Globus pallidus (tissue), 1 donor: ENCODE measurements at regions not wholly inside any gene's neighbourhood (a gene's known extent, or its start where the extent isn't known, plus 50 kb on each side); places are given as distances from the start of the nearest gene placed in this dataset.

Source experiments
- DNase-seq: peaks from one replicate; pipeline ENCODE4 v3.0.0-alpha.2; 2015; ENCODE audit warnings: low spot score

DNA sequence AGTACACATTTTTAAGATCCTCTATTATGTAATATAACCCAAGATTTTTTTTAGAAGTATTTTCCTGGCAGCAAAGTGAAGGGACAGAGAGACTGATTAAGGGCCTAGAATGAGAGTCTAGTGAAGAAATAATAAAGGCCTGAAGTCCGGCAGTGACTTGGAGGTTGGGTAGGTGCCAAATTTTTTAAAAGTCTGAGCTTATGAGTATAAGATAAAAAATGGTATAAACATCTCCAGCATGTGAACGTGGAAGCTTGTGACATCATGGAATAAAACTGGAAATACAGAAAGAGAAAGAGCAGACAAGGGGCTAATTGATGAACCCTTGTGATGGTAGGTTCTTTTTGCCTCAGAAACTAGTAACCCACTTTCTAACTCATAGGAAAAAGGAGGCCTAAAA, 174.6 kb downstream of the SUCLA2 start:
- DNase-seq: no peak

DNA sequence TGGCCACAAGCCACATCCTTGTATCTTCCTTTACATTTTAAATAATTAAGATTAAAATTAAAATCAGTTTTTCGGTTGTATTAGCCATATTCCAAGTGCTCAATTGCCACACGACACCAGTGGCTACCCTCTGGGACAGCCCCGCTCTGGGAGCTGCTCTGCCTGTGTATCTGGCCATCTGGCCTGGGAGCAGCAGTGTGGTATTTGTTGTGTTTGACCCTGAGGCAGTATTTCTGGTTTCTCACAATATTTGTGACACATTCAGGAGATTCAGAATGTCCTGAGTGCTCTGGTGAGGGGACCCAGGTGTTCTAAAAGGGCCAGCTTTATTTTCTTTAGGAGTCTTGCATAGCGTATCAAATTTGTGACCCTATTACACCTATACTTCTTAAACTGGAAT, 179.0 kb downstream of the SUCLA2 start:
- DNase-seq: no peak

DNA sequence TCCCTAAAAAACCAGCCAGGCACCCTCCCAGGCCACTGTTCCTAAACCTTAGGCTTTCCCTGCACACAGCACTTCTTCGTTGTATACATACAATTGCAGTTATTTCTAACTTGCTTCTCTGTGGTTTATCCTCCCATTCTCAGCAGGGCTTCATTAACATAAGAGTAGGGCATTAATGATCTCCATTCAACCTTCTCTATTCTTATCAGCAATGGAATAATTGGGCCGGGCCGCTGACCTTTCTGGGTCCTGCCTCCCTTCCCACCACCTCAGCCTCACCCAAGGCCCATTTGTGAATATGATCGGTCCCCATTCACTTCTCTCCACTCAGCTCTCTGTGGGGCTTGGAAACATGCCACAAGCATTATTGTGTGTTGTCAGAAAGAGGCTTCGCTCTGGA, 184.2 kb downstream of the SUCLA2 start:
- no peak for DNase-seq

DNA sequence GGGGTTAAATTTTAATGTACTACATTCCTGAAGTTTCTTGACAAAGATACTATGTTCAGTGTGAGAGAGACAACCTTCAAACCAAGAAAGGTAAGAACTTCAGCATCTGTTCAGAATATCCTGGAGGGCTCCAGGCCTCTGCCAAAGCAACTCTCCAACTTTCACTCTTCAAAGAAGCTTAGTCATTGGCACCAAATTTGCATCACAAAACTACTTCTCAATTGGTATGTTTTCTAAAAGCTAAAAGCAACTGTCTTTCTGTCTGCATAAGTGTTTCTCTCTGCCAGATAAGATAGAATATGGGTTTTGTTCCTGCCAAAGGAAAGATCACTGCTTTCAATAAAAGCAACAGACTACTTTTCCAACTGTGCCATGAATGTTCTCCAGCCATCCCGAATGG, 187.4 kb downstream of the SUCLA2 start:
- no peak for DNase-seq

DNA sequence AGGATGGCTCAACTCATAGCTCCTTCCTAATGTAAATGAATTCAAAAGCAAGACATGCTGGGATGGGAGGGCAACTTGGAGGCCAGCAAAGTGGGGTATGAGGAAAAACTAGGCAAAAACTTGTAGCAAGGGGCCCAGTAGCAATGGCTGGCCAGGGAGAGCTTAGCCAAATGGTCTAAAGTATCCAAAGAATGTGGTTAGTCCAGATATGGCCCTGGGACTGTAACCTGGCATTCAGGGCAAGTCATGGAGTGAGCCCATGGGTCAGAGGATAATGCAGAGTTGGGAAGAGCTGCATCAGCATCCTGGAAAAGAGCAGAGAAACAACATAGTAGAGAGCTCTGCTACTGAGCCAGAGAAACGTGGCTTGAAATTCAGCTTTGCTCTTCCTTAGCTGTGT, 191.7 kb downstream of the SUCLA2 start:
- DNase-seq: no peak

DNA sequence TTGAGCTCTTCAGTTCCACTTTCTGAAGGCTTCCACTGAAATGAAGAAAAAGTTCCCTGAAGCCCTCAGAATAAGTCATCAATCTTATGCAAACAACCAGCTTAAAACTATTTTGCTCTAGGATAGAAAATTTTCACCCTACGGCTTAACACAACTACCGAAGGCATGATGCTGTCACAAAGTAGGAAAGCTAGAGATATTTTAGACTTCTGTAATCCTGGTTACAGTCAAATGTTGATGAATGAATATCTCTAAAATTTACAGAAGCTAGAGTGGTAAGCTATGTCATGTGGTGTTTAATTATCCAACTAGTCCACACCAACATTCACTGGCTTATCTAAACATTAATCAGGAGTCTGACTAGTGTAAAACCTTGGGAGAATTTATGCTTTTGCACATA, 197.9 kb downstream of the SUCLA2 start:
- no peak for DNase-seq

DNA sequence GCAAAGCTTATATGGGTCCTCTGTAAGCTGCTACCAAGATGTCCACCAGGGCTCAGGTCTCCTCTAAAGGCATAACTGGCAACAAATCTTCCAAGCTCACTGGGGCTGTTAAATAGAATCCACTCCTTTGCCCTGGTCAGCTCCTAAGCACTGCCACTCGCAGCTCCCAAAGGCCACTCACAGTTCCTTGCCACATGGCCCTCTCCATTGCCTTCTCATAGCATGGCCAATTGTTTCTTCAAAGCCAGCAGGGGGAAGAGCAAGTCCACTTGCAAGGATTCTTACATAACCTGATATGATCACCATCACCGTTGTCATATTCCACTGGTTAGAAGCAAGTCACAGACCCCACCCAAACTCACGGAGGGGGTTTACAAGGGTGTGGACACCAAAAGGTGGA, 199.5 kb downstream of the SUCLA2 start:
- no peak for DNase-seq

DNA sequence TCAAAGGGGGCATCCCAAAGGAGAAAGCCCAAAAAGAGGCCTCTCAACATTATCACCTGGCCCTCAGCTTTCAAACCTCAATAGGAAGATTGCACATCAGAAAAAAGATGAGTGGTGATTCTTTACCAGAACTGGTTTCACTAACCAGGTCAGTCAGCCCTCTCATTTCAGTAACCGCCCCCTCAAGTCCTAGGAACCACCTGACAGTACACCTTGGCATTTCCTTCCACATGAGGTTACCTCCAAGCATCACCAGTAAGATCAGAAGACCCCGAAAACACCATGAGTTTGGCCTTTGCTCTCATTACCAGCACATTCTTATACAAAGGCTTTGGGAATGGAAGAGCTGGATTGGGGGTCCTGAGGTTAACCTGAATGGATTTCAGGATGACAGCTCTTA, 200.5 kb downstream of the SUCLA2 start:
- DNase-seq: no peak

DNA sequence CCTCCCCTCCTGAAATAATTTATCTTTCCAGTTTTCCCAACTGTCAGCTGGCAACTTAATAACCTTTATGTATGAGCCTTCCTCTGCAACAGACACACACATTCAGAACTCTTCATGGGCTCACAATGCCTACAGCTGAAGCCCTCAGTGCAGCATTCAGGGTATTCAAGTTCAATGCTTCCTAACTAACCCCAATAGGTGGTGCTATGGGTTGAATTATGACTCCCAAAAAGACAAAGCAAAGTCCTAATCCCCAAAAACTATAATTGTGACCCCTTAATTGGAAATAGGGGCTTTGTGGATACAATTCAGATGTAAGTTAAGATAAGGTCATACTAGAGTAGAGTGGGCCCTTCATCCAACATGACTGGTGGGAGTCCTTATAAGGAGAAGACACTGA, 202.2 kb downstream of the SUCLA2 start:
- no peak for DNase-seq

DNA sequence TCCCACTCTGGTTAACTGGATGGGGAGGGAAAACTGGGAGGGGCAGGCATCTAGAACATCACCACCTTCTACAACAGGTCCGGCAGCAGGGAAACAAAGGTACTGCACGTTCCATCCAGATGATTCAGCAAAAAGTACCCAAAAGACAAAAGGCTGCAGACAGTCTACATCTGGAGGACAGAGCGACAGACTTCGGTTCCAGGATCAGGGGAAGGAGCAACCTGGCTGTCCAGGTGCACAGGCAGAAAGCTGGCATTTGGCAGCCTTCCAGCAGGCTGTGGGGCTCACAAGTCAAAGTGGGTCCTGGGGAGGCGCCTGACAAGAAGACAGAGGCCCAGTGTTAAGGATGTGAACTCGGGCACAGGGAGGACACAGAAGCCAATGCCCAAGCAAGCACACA, 202.9 kb downstream of the SUCLA2 start:
- no peak for DNase-seq

DNA sequence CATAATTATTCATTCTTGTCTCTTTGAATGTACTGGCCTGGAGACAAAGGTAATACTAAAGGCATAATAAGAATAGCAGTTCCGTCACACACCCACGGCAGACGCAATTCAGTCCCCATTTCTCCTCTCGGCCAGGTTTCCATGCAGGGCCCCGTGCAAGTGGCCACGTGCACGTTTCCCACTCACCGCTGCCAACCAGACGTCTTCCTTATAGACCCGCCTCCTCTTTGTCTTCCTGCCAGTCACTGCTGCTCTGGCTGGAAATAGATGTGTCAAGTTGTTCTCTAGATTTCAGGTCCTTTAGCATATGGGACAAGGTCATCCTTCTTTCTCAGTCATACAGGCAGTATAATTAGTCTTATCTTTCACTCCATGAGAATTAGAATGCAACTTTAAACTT, 204.3 kb downstream of the SUCLA2 start:
- DNase-seq: no peak

DNA sequence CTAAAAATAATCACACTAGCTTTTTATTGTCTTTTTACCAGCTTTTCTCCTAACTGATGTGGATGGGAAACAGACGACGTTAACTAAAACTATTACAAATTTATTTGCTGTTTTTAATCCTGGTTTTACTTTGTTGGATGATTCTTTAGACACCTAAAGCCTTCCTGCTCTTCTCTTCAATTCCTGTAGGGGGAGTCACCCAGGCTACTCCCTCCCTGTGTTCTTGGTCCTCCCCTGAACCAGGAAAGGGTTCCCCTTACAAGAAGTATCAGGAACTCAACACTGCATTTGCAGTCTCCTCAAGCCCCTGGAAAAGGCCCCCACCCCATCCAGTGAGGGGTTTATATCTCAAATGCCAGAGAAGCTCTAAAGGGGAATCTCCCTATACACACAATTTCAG, 206.1 kb downstream of the SUCLA2 start:
- no peak for DNase-seq

DNA sequence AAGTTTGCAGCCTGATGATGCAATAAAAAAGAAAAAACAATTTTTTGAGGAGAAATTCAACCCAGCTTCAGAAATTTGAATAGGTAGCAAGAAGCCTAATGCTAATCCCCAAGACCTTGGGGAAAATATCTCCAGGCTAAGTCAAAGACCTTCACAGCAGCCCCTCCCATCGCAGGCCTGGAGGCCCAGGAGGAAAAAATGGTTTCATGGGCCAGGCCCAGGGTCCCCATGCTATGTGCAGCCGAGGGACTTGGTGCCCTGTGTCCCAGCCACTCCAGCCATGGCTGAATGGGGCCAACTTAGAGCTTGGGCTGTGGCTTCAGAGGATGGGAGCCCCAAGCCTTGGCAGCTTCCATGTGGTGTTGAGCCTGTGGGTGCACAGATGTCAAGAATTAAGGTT, 210.3 kb downstream of the SUCLA2 start:
- DNase-seq: no peak

DNA sequence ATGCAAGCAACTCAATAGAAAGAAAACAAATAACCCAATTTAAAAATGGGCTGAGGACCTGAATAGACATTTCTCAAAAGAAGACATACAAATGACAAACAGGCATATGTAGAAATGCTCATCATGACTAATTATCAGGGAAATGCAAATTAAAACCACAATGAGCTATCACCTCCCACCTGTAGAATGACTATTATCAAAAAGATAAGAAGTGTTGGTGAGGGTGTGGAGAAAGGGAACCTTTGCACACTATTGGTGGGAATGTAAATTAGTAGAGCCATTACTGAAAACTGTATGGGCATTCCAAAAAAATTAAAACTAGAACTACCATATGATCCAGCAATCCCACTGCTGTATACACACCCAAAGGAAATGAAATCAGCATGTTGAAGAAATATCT, 212.2 kb downstream of the SUCLA2 start:
- DNase-seq: no peak

DNA sequence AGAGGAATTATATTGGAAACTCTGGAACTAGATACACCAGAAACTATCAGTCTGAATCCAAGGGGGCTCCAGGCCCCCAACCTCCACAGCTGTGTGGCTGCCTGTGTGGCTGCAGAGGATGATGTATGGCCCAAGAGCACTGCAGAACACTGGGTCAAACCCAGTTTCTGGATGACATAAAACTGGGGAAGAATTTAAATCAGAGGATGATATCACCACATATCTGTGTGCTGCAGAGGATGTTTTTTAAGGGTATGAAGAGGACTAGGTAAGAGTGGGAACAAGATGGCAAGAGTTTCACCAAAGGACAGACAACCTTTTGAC, 226.4 kb downstream of the SUCLA2 start:
- DNase-seq: no peak

DNA sequence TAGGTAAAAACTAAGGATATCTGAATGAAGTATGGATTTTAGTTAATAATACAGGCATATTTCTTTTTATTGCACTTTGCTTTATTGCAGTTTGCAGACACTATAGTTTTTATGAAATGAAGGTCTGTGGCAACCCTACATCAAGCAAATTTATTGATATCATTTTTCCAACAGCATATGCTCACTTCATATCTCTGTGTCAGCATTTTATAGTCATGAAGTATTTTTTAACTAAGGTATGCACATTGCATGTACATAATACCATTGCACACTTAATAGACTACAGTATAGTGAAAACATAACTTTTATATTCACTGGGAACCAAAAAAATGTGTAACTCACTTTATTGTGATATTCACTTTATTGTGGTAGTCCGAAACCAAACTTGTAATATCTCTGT, 236.3 kb downstream of the SUCLA2 start:
- no peak for DNase-seq

DNA sequence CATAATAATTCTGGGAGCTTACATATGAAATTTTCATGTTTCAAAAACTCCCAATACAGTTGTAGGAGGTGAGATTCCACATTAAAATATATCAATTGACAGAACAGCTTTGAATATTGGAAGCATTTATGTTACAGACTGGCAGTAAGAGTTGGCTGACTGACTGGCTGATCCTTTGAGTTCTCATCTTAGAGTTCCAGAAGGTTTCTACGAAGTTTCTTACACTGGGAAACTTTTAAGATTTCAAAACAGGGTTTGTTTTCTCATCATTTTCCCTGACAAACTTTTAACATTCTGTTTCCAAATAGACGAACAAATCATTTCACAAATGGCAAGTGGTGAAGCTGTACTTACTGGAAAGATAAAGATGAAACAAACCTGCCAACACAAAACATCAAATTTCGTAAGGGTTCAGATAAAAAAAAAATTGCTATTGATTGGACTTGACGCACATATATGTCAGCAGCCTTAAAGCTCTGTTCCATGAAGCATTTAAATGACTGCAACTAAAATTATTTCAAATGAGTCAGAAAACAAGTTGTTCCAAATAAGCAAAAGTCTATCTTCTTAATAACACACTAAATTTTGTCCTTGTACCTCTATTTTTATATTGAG, 243.5 kb downstream of the SUCLA2 start:
- no peak for DNase-seq

DNA sequence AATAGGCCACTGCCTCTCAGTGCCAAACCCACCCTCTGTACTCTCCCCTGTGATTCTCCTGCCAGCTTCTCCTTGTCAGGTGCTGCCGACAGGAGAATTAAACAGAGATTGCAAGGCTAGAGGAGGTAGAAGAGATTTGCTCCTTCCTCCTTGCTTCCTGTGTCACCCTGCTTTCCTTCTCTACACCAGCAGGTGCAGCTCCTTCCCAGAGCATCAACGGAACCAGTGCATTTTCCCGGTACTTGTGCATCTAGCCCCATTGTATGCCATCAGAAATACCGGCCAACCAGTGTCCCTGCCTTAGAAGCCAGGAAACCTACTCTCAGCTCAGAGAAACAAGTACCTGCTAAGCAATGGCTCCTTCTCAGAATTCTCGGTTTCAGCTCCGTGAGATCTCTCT, 253.2 kb downstream of the SUCLA2 start:
- no peak for DNase-seq

DNA sequence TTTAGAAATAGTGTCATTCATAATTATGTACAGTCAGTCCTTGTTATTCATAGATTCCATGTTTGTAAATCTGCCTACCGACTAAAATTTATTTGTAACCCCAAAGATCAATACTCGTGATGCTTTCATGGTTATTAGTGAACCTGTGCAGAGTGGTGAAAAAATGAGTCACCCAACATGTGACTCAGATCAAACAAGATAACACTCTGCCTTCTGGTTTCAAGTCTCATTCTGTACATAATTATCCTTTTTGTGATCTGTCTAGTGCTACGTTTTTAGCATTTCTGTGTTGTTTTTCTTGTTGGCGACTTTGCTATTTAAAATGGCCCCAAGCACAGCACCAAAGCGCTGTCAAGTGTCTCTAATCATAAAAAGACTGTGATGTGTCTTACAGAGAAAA, 274.7 kb downstream of the SUCLA2 start:
- DNase-seq: no peak

DNA sequence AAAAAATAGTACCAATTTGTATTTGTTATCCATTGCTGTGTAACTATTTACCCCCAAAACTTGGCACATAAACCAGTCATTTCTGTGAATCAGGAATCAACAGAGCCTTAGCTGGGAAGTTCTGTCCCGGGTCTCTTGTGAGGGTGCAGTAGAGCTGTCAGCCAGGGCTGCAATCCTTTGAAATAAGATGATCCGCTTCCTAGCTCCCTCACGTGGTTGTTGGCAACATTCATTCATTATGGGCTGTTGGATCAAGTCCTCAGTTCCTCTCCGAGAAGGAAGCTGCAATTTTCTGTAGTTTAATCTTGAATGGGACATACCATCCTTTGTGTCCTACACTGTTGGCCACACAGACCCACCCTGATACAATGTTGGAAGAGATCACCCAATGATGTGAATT, 277.2 kb downstream of the SUCLA2 start:
- DNase-seq: no peak

DNA sequence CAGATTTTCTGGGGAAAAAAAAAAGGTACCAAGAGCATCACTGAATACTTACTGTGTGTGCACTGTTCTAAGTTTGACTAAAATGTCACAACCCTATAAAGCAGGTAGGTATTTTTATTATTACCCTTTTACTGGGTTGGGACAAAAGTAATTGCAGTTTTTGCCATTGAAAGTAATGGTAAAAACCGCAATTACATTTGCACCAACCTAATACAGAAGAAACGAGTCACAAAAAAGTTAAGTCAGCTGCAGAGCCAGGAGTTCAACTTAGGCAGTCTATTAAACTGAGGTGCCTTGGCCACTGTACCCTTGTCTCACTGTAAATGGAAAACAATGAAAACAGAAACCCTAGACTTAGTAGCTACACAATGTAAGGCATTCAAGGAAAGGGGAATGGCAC, 281.9 kb downstream of the SUCLA2 start:
- no peak for DNase-seq

DNA sequence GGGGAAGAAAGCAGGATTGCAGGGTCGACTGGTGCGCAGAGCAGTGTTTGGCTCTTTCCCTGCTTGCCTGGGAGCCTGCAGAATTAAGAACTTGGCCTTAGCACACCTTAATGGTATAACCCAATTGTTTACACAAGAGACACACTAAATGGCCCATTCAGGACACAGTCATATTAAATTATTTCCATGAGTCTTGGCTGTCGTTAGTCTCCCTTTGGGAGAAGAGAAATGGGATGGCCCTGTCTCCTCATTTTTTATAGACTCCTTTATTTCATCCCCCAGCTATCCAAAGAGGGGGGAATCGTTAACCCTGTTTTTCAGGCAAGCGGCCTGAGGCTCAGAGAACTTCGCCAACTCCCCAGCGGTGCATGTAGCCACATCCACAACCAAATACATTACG, 282.5 kb downstream of the SUCLA2 start:
- no peak for DNase-seq

DNA sequence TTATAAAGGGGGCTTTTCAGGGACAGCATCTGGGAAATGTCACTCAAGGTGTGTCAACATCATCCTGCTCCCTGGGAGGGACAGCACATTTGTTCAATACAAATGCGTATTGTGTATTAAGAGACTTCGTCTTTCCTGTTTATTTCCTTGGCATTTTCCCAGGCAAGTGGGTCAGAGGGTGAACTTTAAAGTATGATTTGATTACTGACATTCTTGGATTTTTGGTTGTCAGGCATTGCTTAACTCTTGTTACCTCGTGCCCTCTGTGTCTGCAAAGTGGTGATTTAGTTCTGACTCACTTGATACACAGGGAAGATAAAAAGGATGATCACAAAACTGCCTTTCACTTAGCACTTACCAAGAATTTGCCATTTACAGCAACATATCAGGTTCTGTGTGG, 292.7 kb downstream of the SUCLA2 start:
- no peak for DNase-seq

DNA sequence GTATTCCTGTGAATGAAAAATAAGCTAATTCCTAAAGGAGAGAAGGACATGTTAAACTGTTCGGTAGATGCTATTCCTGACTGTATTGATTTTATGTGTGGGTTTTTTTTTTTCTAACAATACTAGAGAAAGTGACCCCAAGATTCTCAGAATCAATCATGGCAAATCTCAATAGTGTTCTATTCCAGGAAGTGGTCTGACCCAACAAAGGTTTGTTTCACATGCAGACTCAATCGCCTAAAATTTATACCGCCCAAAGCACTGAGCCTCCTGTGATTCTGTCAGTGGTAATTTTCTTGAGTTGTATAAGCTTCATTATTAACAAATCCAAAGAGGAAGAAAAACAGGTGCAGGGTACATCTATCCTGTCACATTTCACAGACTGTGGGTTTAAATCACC, 293.7 kb downstream of the SUCLA2 start:
- DNase-seq: no peak

DNA sequence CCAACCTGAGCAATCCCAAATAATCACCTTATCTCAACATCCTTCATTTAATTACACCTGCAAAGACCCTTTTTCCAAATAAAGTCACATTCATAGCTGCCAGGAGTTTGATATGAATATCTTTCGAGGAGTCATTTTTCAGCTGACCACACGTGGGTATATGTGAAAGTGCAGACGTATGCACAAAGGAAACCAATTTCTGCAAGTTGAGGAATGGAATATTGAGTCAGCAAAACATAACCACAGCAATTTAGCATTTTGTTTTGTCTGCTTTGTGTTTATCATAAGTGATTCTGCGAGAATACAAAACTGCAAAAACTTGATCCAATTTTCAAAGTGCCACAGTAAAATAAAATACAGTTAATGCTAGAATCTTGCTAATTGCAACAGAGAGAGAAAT, 295.9 kb downstream of the SUCLA2 start:
- no peak for DNase-seq
